ENCODE measurements at regions not wholly inside any gene's neighbourhood (a gene's known extent, or its start where the extent isn't known, plus 50 kb on each side); places are given as distances from the start of the nearest gene placed in this dataset.
"Not testable (repeated sequence)": the region's sequence is repeated elsewhere in the genome, so short reads cannot be mapped to it uniquely, and the experiment has no call there.

GRCh38 chr1:83499998-83500397, 498.9 kb downstream of the TTLL7 start:
- DNase-seq (ENCODE audit: low spot score) = no peak
- in situ Hi-C loops (cut with MboI; ENCODE audit: low sequenced_read_pairs, unreplicated experiment) = no loop called here
- TF ChIP-seq CTCF (IDR thresholded peaks at IDR 0.05; ENCODE audit: borderline replicate concordance, control extremely low read depth, extremely low read depth, insufficient read depth, missing control alignments) = no peak

GRCh38 chr1:83497563-83497962, 501.4 kb downstream of the TTLL7 start:
- DNase-seq (ENCODE audit: low spot score) = no peak
- peak; percentile 3 for TF ChIP-seq CTCF (IDR thresholded peaks at IDR 0.05; ENCODE audit: borderline replicate concordance, control extremely low read depth, extremely low read depth, insufficient read depth, missing control alignments)
- in situ Hi-C loops (cut with MboI; ENCODE audit: low sequenced_read_pairs, unreplicated experiment) = no loop called here

DNA sequence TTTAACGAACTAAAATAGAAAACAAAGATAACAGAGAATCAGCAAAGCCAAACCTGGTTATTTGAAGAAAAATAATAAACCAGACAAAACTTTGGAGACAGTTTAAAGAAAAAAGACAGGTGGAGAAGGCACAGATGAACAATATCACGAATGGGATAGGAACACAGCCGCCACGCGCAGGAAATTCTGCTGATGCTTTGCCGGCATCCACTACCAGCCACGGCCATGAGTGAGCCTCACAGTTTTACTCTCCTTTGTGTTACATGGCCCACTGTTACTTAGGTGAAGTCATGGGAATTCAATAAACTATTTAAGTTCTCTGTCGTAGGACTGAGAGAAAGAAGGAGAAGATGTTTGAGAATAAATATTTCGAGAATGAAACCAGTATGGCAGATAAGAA, 503.4 kb downstream of the TTLL7 start:
- in situ Hi-C loops (cut with MboI; ENCODE audit: low sequenced_read_pairs, unreplicated experiment) = no loop called here
- no peak for DNase-seq (ENCODE audit: low spot score)
- TF ChIP-seq CTCF (IDR thresholded peaks at IDR 0.05; ENCODE audit: borderline replicate concordance, control extremely low read depth, extremely low read depth, insufficient read depth, missing control alignments) = no peak

DNA sequence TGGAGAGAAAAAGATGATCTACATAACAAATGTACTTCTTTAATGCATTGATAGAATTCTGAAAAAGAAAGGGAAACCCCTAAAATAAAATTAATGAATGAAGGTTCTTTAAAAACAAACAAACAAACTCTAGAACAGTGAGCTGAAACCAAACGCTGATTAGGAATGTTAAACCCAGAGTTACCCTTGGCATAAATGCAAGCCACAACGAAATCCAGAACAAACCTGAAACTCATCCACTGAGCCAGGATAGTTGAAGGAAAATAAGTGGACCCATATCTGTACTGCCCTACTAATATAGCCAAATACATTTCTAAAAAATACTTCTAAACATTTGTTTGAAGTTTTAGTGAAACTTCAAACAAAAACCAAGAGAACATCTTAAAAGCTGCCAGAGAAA, 505.3 kb downstream of the TTLL7 start:
- no peak for TF ChIP-seq CTCF (IDR thresholded peaks at IDR 0.05; ENCODE audit: borderline replicate concordance, control extremely low read depth, extremely low read depth, insufficient read depth, missing control alignments)
- in situ Hi-C loops (cut with MboI; ENCODE audit: low sequenced_read_pairs, unreplicated experiment) = no loop called here
- no peak for DNase-seq (ENCODE audit: low spot score)

GRCh38 chr1:83491930-83492329, 507.0 kb downstream of the TTLL7 start:
- in situ Hi-C loops (cut with MboI; ENCODE audit: low sequenced_read_pairs, unreplicated experiment) = no loop called here
- DNase-seq (ENCODE audit: low spot score) = no peak
- no peak for TF ChIP-seq CTCF (IDR thresholded peaks at IDR 0.05; ENCODE audit: borderline replicate concordance, control extremely low read depth, extremely low read depth, insufficient read depth, missing control alignments)

DNA sequence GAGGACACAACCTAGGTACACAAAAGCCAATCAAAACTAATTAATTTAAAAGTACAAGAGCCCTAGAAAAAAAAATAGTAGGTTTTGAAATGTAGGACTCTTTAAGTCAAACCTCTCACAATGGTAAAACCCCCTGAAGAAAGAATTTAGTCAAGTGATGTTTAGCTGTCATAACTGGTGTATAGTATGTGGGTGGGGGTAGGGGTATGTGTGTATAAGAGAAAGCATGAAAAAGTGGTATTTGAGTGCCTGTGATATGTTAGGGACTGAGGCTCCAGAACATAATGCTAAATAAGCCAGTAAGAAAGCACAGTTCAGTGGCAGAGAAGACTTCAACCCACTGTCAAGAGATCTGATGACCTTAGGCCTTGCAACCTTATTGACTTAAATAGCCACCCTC, 507.9 kb downstream of the TTLL7 start:
- in situ Hi-C loops (cut with MboI; ENCODE audit: low sequenced_read_pairs, unreplicated experiment) = no loop called here
- DNase-seq (ENCODE audit: low spot score) = no peak
- TF ChIP-seq CTCF (IDR thresholded peaks at IDR 0.05; ENCODE audit: borderline replicate concordance, control extremely low read depth, extremely low read depth, insufficient read depth, missing control alignments) = no peak

DNA sequence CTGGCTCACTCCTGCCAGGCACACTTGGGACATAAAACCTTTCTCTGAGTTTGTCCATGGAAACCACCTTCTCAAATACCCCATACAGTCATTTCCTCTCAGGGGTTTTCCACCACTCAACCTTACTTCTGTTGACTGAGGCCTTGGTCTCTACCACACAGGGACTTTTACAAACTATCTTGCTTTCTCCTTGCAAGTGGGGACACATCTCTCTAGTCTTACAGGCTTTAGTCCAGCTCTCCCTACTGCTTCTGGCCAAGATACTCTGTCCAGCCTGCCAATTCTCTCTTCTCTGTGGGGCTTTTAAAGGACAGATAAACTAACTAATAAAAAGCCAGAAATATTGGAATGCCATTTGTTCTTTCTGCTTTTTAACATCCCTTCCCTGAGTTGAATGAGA, 510.8 kb downstream of the TTLL7 start:
- in situ Hi-C loops (cut with MboI; ENCODE audit: low sequenced_read_pairs, unreplicated experiment); DNase-seq (ENCODE audit: low spot score): not testable (repeated sequence)

GRCh38 chr1:83487460-83487859, 511.5 kb downstream of the TTLL7 start:
- DNase-seq (ENCODE audit: low spot score); in situ Hi-C loops (cut with MboI; ENCODE audit: low sequenced_read_pairs, unreplicated experiment): not testable (repeated sequence)

DNA sequence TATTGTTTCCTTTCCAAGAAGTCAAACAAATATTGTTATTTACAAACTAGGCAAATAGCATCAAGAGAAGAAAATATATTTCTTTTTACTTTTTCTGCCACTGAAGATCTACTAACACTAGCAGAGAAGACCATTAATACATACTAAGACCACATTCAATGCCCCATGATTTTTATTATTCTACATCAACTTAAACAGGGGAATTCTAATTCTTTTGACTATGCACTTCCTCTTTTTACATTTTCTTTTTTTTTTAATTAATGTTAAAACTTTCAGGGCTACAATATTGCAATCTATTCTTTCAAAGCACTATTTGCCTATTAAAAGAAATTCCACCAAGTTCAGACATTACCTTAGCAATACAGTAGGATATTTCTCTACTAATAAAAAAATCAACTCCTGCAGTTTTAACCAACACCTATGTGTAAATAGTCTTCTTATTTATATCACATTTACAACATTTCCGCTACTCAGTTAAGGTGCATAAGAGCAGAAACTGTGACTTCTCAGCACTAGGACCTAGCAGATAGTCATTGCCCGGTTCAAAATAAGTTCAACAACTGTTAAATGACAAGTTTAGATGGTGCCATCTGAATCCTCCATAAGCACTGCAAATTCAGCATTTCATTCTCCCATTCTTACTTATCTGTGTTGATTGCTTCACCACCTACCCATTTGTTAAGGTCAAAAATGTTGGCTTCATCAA, 513.5 kb downstream of the TTLL7 start:
- in situ Hi-C loops (cut with MboI; ENCODE audit: low sequenced_read_pairs, unreplicated experiment) = not testable (repeated sequence)

GRCh38 chr1:83481284-83481683, 517.6 kb downstream of the TTLL7 start:
- in situ Hi-C loops (cut with MboI; ENCODE audit: low sequenced_read_pairs, unreplicated experiment); DNase-seq (ENCODE audit: low spot score): not testable (repeated sequence)

More for the DNA sequence above, 513.5 kb downstream of the TTLL7 start:
- not testable (repeated sequence) for DNase-seq (ENCODE audit: low spot score)

- in situ Hi-C loops (cut with MboI; ENCODE audit: low sequenced_read_pairs, unreplicated experiment); DNase-seq (ENCODE audit: low spot score): not testable (repeated sequence)
Observed at GRCh38 chr1:83479591-83480239, 519.2 kb downstream of the TTLL7 start.
